SK-N-SH (cell line): ENCODE measurements at regions not wholly inside any gene's neighbourhood (a gene's known extent, or its start where the extent isn't known, plus 50 kb on each side); places are given as distances from the start of the nearest gene placed in this dataset.

Experiments used
- CTCF ChIA-PET: fragments of 300-600, 350-600 bp; formaldehyde crosslinking; extraction: SDS; loops from one replicate; lab custom pipeline; 2021; lab: Yijun Ruan, JAX
- POLR2A ChIA-PET: fragments of 350-600 bp; sonication (Branson Sonifier 250); formaldehyde crosslinking; extraction: SDS; loops from one replicate; lab custom pipeline; 2020; ENCODE audit warnings: antibody characterized with exemption, inconsistent platforms; lab: Yijun Ruan, JAX
- DNase-seq: peaks from one replicate; pipeline ENCODE4 v3.0.0; 2012
- H2AFZ ChIP-seq: fragments of 200-600 bp; sonication (generic); 2 replicates; pipeline ENCODE4 v1.8.1; 2016; ENCODE audit warnings: antibody characterized with exemption, mild to moderate bottlenecking, low read depth
- H3F3A ChIP-seq: fragments of 200-600 bp; sonication (generic); replicated peaks from 2 replicates; pipeline ENCODE3; 2016; ENCODE audit warnings: antibody characterized with exemption, mild to moderate bottlenecking; ENCODE audit not compliant: insufficient read depth
- H3K27ac ChIP-seq, 2 experiments: fragments of 200-500 bp in 1 of 2; fragments of 200-600 bp in 1 of 2; sonication (Bioruptor generic) in 1 of 2; sonication (generic), shearing (Covaris generic) in 1 of 2; 2 replicates each; pipeline versions ENCODE4 v1.5.1 to v1.6.1; 2014 to 2016; ENCODE audit warnings: low read depth in 2 of 2, inconsistent platforms in 1 of 2, low read length in 1 of 2, mild to moderate bottlenecking in 1 of 2, mixed read lengths in 1 of 2
- H3K27me3 ChIP-seq: fragments of 200-600 bp; sonication (generic), shearing (Covaris generic); 2 replicates; pipeline ENCODE4 v1.6.1; 2016; ENCODE audit warnings: mixed run types; ENCODE audit not compliant: insufficient read depth
- H3K36me3 ChIP-seq, 2 experiments: fragments of 200-500 bp in 1 of 2; fragments of 200-600 bp in 1 of 2; sonication (Bioruptor generic) in 1 of 2; sonication (generic) in 1 of 2; replicated peaks in 1 of 2; 2 replicates each; pipeline versions ENCODE3 to v1.5.1; 2014 to 2016; ENCODE audit warnings: low read length in 1 of 2, mild to moderate bottlenecking in 1 of 2; ENCODE audit not compliant: insufficient read depth in 2 of 2, control insufficient read depth in 1 of 2
- H3K4me1 ChIP-seq, 2 experiments: fragments of 200-500 bp in 1 of 2; fragments of 200-600 bp in 1 of 2; sonication (Bioruptor generic) in 1 of 2; sonication (generic), shearing (Covaris generic) in 1 of 2; 2 replicates each; pipeline versions ENCODE4 v1.5.1 to v1.6.1; 2014 to 2016; ENCODE audit warnings: low read depth in 1 of 2, low read length in 1 of 2, mixed run types in 1 of 2; ENCODE audit not compliant: insufficient read depth in 2 of 2, control insufficient read depth in 1 of 2
- H3K4me2 ChIP-seq: fragments of 200-600 bp; sonication (generic), shearing (Covaris generic); 2 replicates; pipeline ENCODE4 v1.6.1; 2017; ENCODE audit warnings: mixed run types
- H3K4me3 ChIP-seq, 2 experiments: fragments of 200-500 bp in 1 of 2; fragments of 200-600 bp in 1 of 2; sonication (Bioruptor generic) in 1 of 2; sonication (generic), shearing (Covaris generic) in 1 of 2; 2 replicates each; pipeline versions ENCODE4 v1.5.1 to v1.8.1; 2014 to 2016; ENCODE audit warnings: low read depth in 2 of 2, inconsistent platforms in 1 of 2, low read length in 1 of 2, mild to moderate bottlenecking in 1 of 2, mixed read lengths in 1 of 2, moderate library complexity in 1 of 2
- H3K79me2 ChIP-seq: fragments of 200-600 bp; sonication (generic); 2 replicates; pipeline ENCODE4 v1.8.1; 2017; ENCODE audit warnings: mild to moderate bottlenecking; ENCODE audit not compliant: insufficient read depth
- H3K9ac ChIP-seq: fragments of 200-600 bp; sonication (generic); 2 replicates; pipeline ENCODE4 v1.6.1; 2017; ENCODE audit warnings: mixed run types
- H3K9me2 ChIP-seq: fragments of 200-600 bp; sonication (generic); 2 replicates; pipeline ENCODE4 v1.6.1; 2017; ENCODE audit warnings: mixed run types
- H3K9me3 ChIP-seq: fragments of 200-600 bp; sonication (generic); 2 replicates; pipeline ENCODE4 v1.6.1; 2017; ENCODE audit warnings: mixed run types, mild to moderate bottlenecking, moderate library complexity
- H4K20me1 ChIP-seq: fragments of 200-600 bp; sonication (generic); 2 replicates; pipeline ENCODE4 v1.6.1; 2017; ENCODE audit warnings: mild to moderate bottlenecking, mixed run types; ENCODE audit not compliant: insufficient read depth
- CHD2 ChIP-seq: fragments of 150-350 bp; IDR thresholded peaks from 2 replicates; pipeline ENCODE4 v1.6.1; 2018; ENCODE audit warnings: low read length; ENCODE audit not compliant: partially characterized antibody
- ELF1 ChIP-seq: IDR thresholded peaks from 2 replicates; pipeline ENCODE4 v1.4.0; 2012
- EP300 ChIP-seq, 2 experiments: IDR thresholded peaks; 2 replicates each; pipeline versions ENCODE4 v1.4.0 to v1.6.1; 2012; ENCODE audit warnings: borderline replicate concordance in 1 of 2, low read depth in 1 of 2, low read length in 1 of 2
- EZH2phosphoT487 ChIP-seq: fragments of 200-600 bp; sonication (generic); IDR thresholded peaks from 2 replicates; pipeline ENCODE4 v1.6.1; 2017; ENCODE audit warnings: low read depth, mixed run types, mild to moderate bottlenecking, antibody characterized with exemption, moderate library complexity, borderline replicate concordance
- FOSL2 ChIP-seq: IDR thresholded peaks from 2 replicates; pipeline ENCODE4 v1.4.0; 2012; ENCODE audit warnings: low read depth, mild to moderate bottlenecking, moderate library complexity, borderline replicate concordance
- FOXM1 ChIP-seq: IDR thresholded peaks from 2 replicates; pipeline ENCODE4 v1.4.0; 2012; ENCODE audit warnings: low read depth, mild to moderate bottlenecking
- GATA2 ChIP-seq: sonication (generic); formaldehyde crosslinking; IDR thresholded peaks from 2 replicates; pipeline ENCODE4 v1.5.0; 2020; ENCODE audit warnings: mild to moderate bottlenecking, missing genetic modification reagents
- MAX ChIP-seq: IDR thresholded peaks from 2 replicates; pipeline ENCODE4 v1.4.0; 2012; ENCODE audit warnings: low read depth
- MEF2A ChIP-seq: IDR thresholded peaks from 2 replicates; pipeline ENCODE4 v1.4.0; 2012; ENCODE audit warnings: low read depth, borderline replicate concordance
- MXI1 ChIP-seq: IDR thresholded peaks from 2 replicates; pipeline ENCODE4 v1.6.1; 2012; ENCODE audit warnings: mild to moderate bottlenecking, low read depth, low read length, improper control_type of control experiment
- PBX3 ChIP-seq: IDR thresholded peaks from 2 replicates; pipeline ENCODE4; 2012
- POLR2AphosphoS5 ChIP-seq: IDR thresholded peaks from 2 replicates; pipeline ENCODE4 v1.6.1; 2012; ENCODE audit warnings: low read depth, low read length
- RAD21 ChIP-seq: IDR thresholded peaks from 2 replicates; pipeline ENCODE4 v1.6.1; 2012; ENCODE audit warnings: mild to moderate bottlenecking, low read length
- RXRA ChIP-seq: IDR thresholded peaks from 2 replicates; pipeline ENCODE4 v1.4.0; 2012; ENCODE audit warnings: low read depth, mild to moderate bottlenecking, borderline replicate concordance
- SMC3 ChIP-seq: IDR thresholded peaks from 2 replicates; pipeline ENCODE4 v1.6.1; 2012; ENCODE audit warnings: low read depth, low read length, improper control_type of control experiment
- TEAD4 ChIP-seq: IDR thresholded peaks from 2 replicates; pipeline ENCODE4 v1.4.0; 2012; ENCODE audit warnings: mild to moderate bottlenecking, borderline replicate concordance; ENCODE audit not compliant: insufficient read depth
- USF2 ChIP-seq: fragments of 150-350 bp; IDR thresholded peaks from 2 replicates; pipeline ENCODE4 v1.6.1; 2017; ENCODE audit warnings: antibody characterized with exemption, low read length, low read depth, borderline replicate concordance
- YY1 ChIP-seq: IDR thresholded peaks from 2 replicates; pipeline ENCODE4 v1.4.0; 2012; ENCODE audit warnings: low read depth, mild to moderate bottlenecking
- WGBS: methylation state at CpG from one replicate; pipeline ENCODE4 v1.1.6; 2017; ENCODE audit warnings: low lambda C conversion rate; 5-methylcytosine and 5-hydroxymethylcytosine counted together

- TF ChIP-seq RXRA (no peak), YY1 (no peak), FOSL2 (no peak), GATA2 (CRISPR knock-in tag) (no peak), POLR2AphosphoS5 (no peak), SMC3 (no peak), TEAD4 (no peak)
These were observed 204.7 kb downstream of the CDRT15L2 start (continued) for GRCh38 chr17:20784100-20784665.

GRCh38 chr17:20787281-20787680 lies 207.8 kb downstream of the CDRT15L2 start:
- H3K4me2 ChIP-seq: no peak overlapping the region
- H3K27ac ChIP-seq: no peak overlapping the region
- H3K4me1 ChIP-seq: no peaks in the 10 kb centered on the region
- H3K36me3 ChIP-seq: no peaks in the 10 kb centered on the region
- no peak overlapping the region for H3K9ac ChIP-seq
- no peaks in the 10 kb centered on the region for H3K9me3 ChIP-seq
- no peaks in the 10 kb centered on the region for H3K27me3 ChIP-seq
- DNase-seq: no peak
- no peaks in the 10 kb centered on the region for H3F3A ChIP-seq
- H4K20me1 ChIP-seq: no peaks in the 10 kb centered on the region
- 39% methylated on average over 5 of the region's 6 CpGs for WGBS
- TF ChIP-seq TEAD4 (no peak), SMC3 (no peak), EP300 (IDR thresholded peaks at IDR 0.05; ENCODE audit: borderline replicate concordance in 1 of 2, low read depth in 1 of 2, low read length in 1 of 2) (no peak), FOSL2 (no peak), PBX3 (no peak), MAX (no peak), MEF2A (no peak), ELF1 (no peak), EZH2phosphoT487 (no peak), RAD21 (no peak), CHD2 (no peak), USF2 (no peak), MXI1 (no peak), FOXM1 (no peak)
- ChIA-PET CTCF (interaction anchor here (1.5 kb wide), 1 partner anchor 14 kb away, joined by 4 read pairs; no protein-coding TSS in a partner anchor), POLR2A (no interaction called here)
- H3K9me2 ChIP-seq: no peaks in the 10 kb centered on the region
- H3K4me3 ChIP-seq: no peak overlapping the region
- H2AFZ ChIP-seq: no peak overlapping the region
- no peaks in the 10 kb centered on the region for H3K79me2 ChIP-seq
